GM12878 (cell line): ENCODE measurements at regions not wholly inside any gene's neighbourhood (a gene's known extent, or its start where the extent isn't known, plus 50 kb on each side); places are given as distances from the start of the nearest gene placed in this dataset.

ENCODE experiments used
- BACH1 ChIP-seq: fragments of 450-650 bp; IDR thresholded peaks from 2 replicates; pipeline ENCODE4 v1.6.1; 2017; ENCODE audit warnings: mild to moderate bottlenecking, borderline replicate concordance
- EP300 ChIP-seq, 2 experiments: fragments of 150-350 bp in 1 of 2; IDR thresholded peaks; 2 replicates each; pipeline ENCODE4 v1.6.1; 2011 to 2012; ENCODE audit warnings: low read depth in 2 of 2, low read length in 2 of 2, borderline replicate concordance in 1 of 2, improper control_type of control experiment in 1 of 2, inconsistent platforms in 1 of 2; ENCODE audit not compliant: control insufficient read depth in 1 of 2
- EZH2 ChIP-seq: IDR thresholded peaks from 2 replicates; pipeline ENCODE4 v1.6.1; 2012; ENCODE audit warnings: low read depth, mild to moderate bottlenecking, control low read depth, inconsistent platforms, low read length, borderline replicate concordance; ENCODE audit not compliant: control insufficient read depth
- GABPA ChIP-seq: IDR thresholded peaks from 2 replicates; pipeline ENCODE4 v1.6.1; 2014; ENCODE audit warnings: antibody characterized with exemption, low read depth, mild to moderate bottlenecking, inconsistent platforms
- POLR2A ChIP-seq: IDR thresholded peaks from 2 replicates; pipeline ENCODE4 v1.6.1; 2011; ENCODE audit warnings: low read depth, mild to moderate bottlenecking, low read length
- POLR2AphosphoS5 ChIP-seq: IDR thresholded peaks from 2 replicates; pipeline ENCODE4 v1.6.1; 2011; ENCODE audit warnings: mild to moderate bottlenecking, low read length, inconsistent platforms
- RFX5 ChIP-seq: IDR thresholded peaks from 2 replicates; pipeline ENCODE4 v1.6.1; 2011; ENCODE audit warnings: low read depth, low read length, improper control_type of control experiment
- SRF ChIP-seq, 2 experiments: IDR thresholded peaks; 2 replicates each; pipeline ENCODE4 v1.6.1; 2011; ENCODE audit warnings: low read depth in 2 of 2, low read length in 2 of 2, mild to moderate bottlenecking in 1 of 2, moderate library complexity in 1 of 2
- TAF1 ChIP-seq: IDR thresholded peaks from 2 replicates; pipeline ENCODE4 v1.6.1; 2011; ENCODE audit warnings: mild to moderate bottlenecking, low read depth, low read length, borderline replicate concordance
- TF ChIP-seq, protein P1 (sequence below), 3 experiments: IDR thresholded peaks in 2 of 3; conservative IDR thresholded peaks in 1 of 3; 2 replicates each; pipeline ENCODE4 v1.5.1; 2011; ENCODE audit warnings: low read depth in 3 of 3, low read length in 3 of 3, mild to moderate bottlenecking in 3 of 3, control low read depth in 2 of 3, moderate library complexity in 2 of 3, inconsistent platforms in 1 of 3, mixed read lengths in 1 of 3; ENCODE audit not compliant: control insufficient read depth in 2 of 3, insufficient read depth in 1 of 3; ENCODE audit errors: extremely low read depth in 1 of 3
- TF ChIP-seq, protein P2 (sequence below): IDR thresholded peaks from 2 replicates; pipeline ENCODE4 v1.6.1; 2011; ENCODE audit warnings: mild to moderate bottlenecking, low read depth, low read length, moderate library complexity; ENCODE audit not compliant: insufficient replicate concordance

GRCh38 chr2:57692395-57692794, 354.2 kb upstream of the VRK2 start:
- TF ChIP-seq RFX5 = no peak
- TF ChIP-seq, protein P1, sequence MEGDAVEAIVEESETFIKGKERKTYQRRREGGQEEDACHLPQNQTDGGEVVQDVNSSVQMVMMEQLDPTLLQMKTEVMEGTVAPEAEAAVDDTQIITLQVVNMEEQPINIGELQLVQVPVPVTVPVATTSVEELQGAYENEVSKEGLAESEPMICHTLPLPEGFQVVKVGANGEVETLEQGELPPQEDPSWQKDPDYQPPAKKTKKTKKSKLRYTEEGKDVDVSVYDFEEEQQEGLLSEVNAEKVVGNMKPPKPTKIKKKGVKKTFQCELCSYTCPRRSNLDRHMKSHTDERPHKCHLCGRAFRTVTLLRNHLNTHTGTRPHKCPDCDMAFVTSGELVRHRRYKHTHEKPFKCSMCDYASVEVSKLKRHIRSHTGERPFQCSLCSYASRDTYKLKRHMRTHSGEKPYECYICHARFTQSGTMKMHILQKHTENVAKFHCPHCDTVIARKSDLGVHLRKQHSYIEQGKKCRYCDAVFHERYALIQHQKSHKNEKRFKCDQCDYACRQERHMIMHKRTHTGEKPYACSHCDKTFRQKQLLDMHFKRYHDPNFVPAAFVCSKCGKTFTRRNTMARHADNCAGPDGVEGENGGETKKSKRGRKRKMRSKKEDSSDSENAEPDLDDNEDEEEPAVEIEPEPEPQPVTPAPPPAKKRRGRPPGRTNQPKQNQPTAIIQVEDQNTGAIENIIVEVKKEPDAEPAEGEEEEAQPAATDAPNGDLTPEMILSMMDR (IDR thresholded peaks at IDR 0.05 in 2 of 3, conservative IDR thresholded peaks at IDR 0.05 in 1 of 3; ENCODE audit: control insufficient read depth in 2 of 3, extremely low read depth in 1 of 3, insufficient read depth in 1 of 3, low read depth in 3 of 3, low read length in 3 of 3) = no peak
- no peak for TF ChIP-seq EP300 (IDR thresholded peaks at IDR 0.05; ENCODE audit: borderline replicate concordance in 1 of 2, control insufficient read depth in 1 of 2, low read depth in 2 of 2, low read length in 2 of 2)
- no peak for TF ChIP-seq POLR2AphosphoS5
- TF ChIP-seq, protein P2, sequence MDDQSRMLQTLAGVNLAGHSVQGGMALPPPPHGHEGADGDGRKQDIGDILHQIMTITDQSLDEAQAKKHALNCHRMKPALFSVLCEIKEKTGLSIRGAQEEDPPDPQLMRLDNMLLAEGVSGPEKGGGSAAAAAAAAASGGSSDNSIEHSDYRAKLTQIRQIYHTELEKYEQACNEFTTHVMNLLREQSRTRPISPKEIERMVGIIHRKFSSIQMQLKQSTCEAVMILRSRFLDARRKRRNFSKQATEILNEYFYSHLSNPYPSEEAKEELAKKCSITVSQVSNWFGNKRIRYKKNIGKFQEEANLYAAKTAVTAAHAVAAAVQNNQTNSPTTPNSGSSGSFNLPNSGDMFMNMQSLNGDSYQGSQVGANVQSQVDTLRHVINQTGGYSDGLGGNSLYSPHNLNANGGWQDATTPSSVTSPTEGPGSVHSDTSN = no peak
- no peak for TF ChIP-seq TAF1
- TF ChIP-seq BACH1 = no peak
- TF ChIP-seq GABPA = no peak
- no peak for TF ChIP-seq POLR2A
- no peak for TF ChIP-seq EZH2
- TF ChIP-seq SRF (IDR thresholded peaks at IDR 0.05; ENCODE audit: low read depth in 2 of 2, low read length in 2 of 2) = no peak
